SK-N-MC (cell line): ENCODE measurements at regions not wholly inside any gene's neighbourhood (a gene's known extent, or its start where the extent isn't known, plus 50 kb on each side); places are given as distances from the start of the nearest gene placed in this dataset.

Source experiments
- EZH2 ChIP-seq: fragments of 200-600 bp; sonication (generic); IDR thresholded peaks from one replicate; pipeline ENCODE4 v1.6.1; 2017; ENCODE audit warnings: antibody characterized with exemption
- POLR2AphosphoS5 ChIP-seq: IDR thresholded peaks from 2 replicates; pipeline ENCODE4 v1.6.1; 2012; ENCODE audit warnings: mild to moderate bottlenecking, low read depth, low read length, borderline replicate concordance

DNA sequence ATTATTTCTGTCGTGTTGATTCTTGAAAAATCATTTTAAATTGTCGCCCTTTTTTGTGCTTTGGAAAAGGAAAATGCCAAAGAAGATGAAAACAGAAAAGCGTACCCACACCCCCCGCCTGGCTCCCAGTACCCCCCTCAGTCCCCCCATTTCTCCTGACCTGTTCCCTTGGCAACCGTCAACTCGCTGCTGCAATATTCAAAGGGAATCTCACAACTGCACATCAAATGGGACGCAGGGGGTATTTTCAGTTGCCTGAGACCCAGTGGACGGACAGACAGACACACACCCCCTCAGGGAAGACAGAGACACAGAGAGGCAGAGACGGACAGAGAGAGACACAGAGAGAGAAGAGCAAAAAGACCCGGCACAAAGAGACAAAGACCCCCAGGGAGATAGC, 83.5 kb upstream of the PRR20G start:
- TF ChIP-seq POLR2AphosphoS5 = no peak
- TF ChIP-seq EZH2 = no peak
